AG04449 (cell line): ENCODE measurements at regions not wholly inside any gene's neighbourhood (a gene's known extent, or its start where the extent isn't known, plus 50 kb on each side); places are given as distances from the start of the nearest gene placed in this dataset.

Source experiments
- CTCF ChIA-PET: fragments of 350-600 bp; formaldehyde crosslinking; extraction: SDS; loops from one replicate; lab custom pipeline; 2021; ENCODE audit warnings: antibody characterized with exemption; lab: Yijun Ruan, JAX
- POLR2A ChIA-PET: fragments of 400-600, 350-600 bp; formaldehyde crosslinking; extraction: SDS; loops from one replicate; lab custom pipeline; 2020; ENCODE audit warnings: antibody characterized with exemption, inconsistent platforms; lab: Yijun Ruan, JAX
- DNase-seq: peaks from one replicate; pipeline ENCODE4 v3.0.0-alpha.2; 2010; ENCODE audit warnings: low read depth, low spot score
- H3K4me3 ChIP-seq: 2 replicates; pipeline ENCODE4 v1.5.1; 2011; ENCODE audit warnings: low read depth, mild to moderate bottlenecking, control low read depth, low read length
- CTCF ChIP-seq: IDR thresholded peaks from one replicate; pipeline ENCODE4 v1.5.1; 2011; ENCODE audit warnings: mild to moderate bottlenecking, moderate library complexity, low read length, control low read depth, inconsistent platforms; ENCODE audit not compliant: insufficient read depth; ENCODE audit errors: missing control alignments

DNA sequence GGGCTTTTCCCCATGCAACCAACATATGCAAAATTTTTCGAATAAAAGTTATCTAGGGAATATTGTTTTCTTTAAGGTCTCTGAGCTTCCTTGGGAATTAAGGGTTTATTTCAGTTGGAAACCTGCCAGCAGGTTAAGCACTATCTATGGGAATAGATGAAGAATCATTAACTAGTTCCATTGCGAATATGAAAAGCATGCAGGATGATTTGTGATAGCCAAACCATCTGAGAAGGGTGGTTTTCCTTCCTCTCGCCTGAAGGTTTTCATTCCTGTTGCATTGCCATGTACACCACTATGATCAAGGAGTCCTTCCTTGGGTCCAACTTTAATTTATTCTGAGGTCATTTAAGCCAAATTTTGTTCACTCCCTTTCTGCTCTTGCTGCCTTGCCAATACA is 184.9 kb downstream of the NR2F2 start:
- no peak for DNase-seq
- no peak for TF ChIP-seq CTCF
- no peak overlapping the region for H3K4me3 ChIP-seq
- POLR2A ChIA-PET: no interaction called here
- CTCF ChIA-PET: no interaction called here

- ChIA-PET POLR2A (no interaction called here), CTCF (no interaction called here)
- DNase-seq: no peak
- H3K4me3 ChIP-seq: no peak overlapping the region
- no peak for TF ChIP-seq CTCF
Measured at GRCh38 chr15:96521386-96521785, 190.9 kb downstream of the NR2F2 start.

- DNase-seq: no peak
Measured at GRCh38 chr15:96524676-96525417, 194.3 kb downstream of the NR2F2 start.

DNA sequence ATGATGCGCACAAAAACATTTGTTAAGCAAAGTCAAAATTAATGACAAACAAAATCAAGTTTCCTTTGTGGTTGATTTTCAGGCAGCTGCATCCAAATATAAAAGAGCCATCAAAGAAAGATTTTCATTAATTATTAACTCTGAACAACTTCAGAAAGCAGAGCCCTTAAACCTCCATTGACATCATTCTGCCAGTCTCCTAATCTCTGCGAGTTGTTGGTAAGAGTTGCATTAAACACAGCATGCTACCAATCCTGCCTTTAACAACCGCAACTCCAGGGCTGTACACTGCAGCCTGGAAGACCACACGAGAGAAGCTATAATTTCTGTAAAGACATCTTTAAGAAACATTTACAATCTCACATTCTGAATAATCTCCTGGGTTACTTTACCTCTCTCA is 204.6 kb downstream of the NR2F2 start:
- CTCF ChIA-PET: no interaction called here
- no peak for DNase-seq
- POLR2A ChIA-PET: no interaction called here

More at GRCh38 chr15:96524676-96525417, 194.3 kb downstream of the NR2F2 start:
- no peak for TF ChIP-seq CTCF
- no peak overlapping the region for H3K4me3 ChIP-seq
- POLR2A ChIA-PET: no interaction called here
- CTCF ChIA-PET: no interaction called here

DNA sequence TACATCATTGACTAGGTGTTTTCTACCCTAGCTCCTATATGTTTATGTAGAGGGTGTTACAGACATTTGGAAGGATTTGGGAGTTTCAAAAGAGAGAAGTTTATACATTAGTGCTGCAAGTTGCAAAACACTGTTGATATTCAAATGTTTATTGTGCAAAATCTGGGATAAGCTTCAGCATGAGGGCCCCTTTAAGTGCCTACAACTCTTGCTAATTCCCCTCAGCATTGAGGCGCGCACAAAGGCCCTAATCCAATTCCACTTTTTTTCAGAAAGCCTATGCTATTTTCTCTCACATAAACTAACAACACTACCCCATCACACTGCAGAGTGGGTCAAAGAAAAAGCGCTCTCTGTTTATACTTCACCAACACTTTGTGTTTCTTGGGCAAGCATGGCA is 208.0 kb downstream of the NR2F2 start:
- no peak overlapping the region for H3K4me3 ChIP-seq
- CTCF ChIA-PET: no interaction called here
- no peak for TF ChIP-seq CTCF
- POLR2A ChIA-PET: no interaction called here
- DNase-seq: no peak

More for the DNA sequence above, 204.6 kb downstream of the NR2F2 start:
- no peak overlapping the region for H3K4me3 ChIP-seq
- TF ChIP-seq CTCF: no peak

GRCh38 chr15:96540283-96540682 is 209.8 kb downstream of the NR2F2 start:
- H3K4me3 ChIP-seq: no peak overlapping the region
- ChIA-PET CTCF (no interaction called here), POLR2A (no interaction called here)
- DNase-seq: no peak
- TF ChIP-seq CTCF: no peak
